Omental fat pad (tissue), 3 donors: ENCODE measurements at regions not wholly inside any gene's neighbourhood (a gene's known extent, or its start where the extent isn't known, plus 50 kb on each side); places are given as distances from the start of the nearest gene placed in this dataset.

Experiments used
- ATAC-seq: fragments of 150-250 bp; one replicate; pipeline ENCODE4 v1.9.1; 2016; ENCODE audit warnings: mild to moderate bottlenecking, moderate library complexity; ENCODE audit not compliant: low FRiP score
- DNase-seq: peaks from one replicate; pipeline ENCODE4 v3.0.0-alpha.2; 2019; ENCODE audit warnings: low spot score
- TF ChIP-seq, protein P1 (sequence below), 3 donors: fragments of 450-650 bp; IDR thresholded peaks; one replicate each; pipeline ENCODE4 v1.5.1; 2016 to 2017; ENCODE audit warnings: antibody characterized with exemption in 3 of 3, mild to moderate bottlenecking in 3 of 3, moderate library complexity in 2 of 3

DNA sequence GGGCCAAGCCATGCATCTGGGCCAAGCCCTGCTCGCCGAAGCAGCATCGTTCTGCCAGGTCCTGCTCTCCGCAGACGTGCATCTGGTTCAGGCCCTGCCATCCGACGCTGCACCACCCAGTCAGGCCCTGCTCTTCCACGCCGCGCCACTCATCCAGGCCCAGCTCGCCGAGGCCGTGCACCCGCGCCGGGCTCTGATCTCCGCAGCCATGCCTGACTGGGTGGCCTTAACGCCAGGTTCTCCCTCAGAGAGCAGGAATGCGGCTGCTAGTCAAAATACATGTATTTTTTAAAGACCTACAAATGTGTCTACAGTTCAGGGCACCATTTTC lies 891.1 kb upstream of the CTNND2 start:
- TF ChIP-seq, protein P1, sequence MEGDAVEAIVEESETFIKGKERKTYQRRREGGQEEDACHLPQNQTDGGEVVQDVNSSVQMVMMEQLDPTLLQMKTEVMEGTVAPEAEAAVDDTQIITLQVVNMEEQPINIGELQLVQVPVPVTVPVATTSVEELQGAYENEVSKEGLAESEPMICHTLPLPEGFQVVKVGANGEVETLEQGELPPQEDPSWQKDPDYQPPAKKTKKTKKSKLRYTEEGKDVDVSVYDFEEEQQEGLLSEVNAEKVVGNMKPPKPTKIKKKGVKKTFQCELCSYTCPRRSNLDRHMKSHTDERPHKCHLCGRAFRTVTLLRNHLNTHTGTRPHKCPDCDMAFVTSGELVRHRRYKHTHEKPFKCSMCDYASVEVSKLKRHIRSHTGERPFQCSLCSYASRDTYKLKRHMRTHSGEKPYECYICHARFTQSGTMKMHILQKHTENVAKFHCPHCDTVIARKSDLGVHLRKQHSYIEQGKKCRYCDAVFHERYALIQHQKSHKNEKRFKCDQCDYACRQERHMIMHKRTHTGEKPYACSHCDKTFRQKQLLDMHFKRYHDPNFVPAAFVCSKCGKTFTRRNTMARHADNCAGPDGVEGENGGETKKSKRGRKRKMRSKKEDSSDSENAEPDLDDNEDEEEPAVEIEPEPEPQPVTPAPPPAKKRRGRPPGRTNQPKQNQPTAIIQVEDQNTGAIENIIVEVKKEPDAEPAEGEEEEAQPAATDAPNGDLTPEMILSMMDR (IDR thresholded peaks at IDR 0.05), result no peak
- no peak for ATAC-seq
- no peak for DNase-seq

DNA sequence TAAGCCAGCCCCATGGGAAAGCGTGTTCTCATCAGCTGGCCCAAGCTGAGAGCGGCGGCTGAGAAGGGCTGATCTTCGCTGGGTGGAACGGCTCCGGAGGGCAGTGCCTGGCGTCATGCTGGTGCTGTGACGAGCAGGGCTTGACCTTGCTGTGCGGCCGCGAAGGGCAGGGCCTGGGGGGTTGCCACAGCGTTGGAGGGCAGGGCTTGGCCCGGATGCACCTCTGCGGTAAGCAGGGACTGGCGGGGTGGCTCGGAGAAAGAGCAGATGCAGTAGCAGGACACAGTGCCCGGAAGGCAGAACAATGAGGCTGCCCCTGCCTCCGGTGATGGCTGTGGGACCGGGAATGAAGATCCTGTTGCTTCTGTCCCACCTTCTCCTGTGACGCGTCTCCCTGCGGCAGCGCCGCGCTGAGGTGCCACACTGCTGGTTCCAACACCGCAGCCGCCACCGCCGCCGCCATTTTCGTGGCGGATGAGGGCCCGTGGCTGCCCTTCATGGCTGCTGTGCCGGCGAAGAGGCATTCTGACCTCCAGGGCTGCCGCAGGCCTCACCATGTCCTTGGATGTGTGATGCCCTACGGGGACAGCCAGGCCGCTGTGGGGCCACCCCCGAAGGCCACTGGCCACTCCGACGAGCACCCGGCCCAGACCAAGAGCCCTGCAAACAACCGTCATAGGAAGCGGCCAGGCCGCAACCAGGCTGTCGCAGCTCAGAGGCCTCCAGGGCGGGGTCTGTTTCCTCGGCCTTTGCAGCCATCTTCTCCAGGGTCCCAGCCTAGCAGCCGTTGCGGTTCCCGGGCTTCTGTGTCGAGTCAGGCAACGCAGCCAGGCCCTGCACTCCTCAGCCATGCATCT lies 890.5 kb upstream of the CTNND2 start:
- ATAC-seq (no peak), DNase-seq (no peak)
- TF ChIP-seq, protein P1 (IDR thresholded peaks at IDR 0.05), result no peak

DNA sequence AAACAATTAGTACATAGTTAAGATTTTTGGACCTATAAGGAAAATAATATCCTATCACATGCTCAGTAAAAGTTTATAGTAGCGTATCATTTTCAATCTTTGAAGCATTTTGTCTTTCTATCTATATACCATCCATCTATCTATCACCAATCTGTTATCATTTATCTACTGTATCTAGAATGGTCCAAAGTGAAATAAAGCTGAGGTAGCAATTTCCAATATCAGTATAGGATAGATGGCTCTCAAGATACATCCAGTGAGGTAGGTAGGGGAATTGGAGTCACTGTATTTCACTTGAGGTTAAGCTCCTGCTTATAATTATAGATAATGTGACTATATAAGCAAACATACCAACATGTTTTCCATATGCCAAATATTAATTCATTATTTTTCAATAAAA lies 889.1 kb upstream of the CTNND2 start:
- ATAC-seq (no peak), DNase-seq (no peak)
- TF ChIP-seq, protein P1 (IDR thresholded peaks at IDR 0.05), result no peak

DNA sequence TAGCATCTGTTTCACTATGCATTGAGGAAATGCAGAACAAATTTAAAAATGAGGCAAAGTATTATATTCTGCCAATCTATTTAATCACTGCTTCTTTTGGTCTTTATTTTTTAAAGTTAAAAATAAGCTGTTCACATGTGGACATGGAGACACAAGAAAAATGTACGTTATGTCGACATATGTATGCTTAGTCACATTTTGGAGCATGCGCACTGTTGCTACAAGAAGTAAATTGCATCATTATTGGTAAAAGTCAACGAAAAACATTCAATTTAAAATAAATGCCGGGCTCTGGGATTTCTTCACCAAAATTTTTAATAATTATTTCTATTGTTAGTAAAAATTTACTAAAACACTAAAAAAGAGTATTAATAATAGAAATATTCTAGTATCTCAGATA lies 876.3 kb upstream of the CTNND2 start:
- ATAC-seq (no peak), DNase-seq (no peak)
- TF ChIP-seq, protein P1 (IDR thresholded peaks at IDR 0.05), result no peak

DNA sequence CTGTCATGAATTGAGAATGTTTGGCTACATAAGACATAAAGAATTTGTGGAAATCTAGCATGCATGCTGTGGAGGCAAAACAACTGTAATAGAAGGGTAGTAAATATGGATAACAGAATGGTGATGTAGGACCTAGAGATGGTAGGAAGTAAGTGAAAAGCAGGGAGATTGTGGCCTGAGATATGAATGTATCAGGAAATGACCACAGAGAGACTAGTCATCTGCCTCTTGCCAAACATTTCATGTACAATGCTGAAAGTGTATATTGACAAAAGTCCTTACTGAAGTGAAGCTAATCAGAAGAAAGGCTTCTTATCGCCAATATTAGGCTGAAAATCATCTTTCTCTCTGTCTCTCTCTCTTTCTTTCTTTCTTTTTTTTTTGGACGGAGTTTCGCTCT lies 873.1 kb upstream of the CTNND2 start:
- TF ChIP-seq, protein P1 (IDR thresholded peaks at IDR 0.05), result no peak
- DNase-seq, result no peak
- ATAC-seq, result no peak

DNA sequence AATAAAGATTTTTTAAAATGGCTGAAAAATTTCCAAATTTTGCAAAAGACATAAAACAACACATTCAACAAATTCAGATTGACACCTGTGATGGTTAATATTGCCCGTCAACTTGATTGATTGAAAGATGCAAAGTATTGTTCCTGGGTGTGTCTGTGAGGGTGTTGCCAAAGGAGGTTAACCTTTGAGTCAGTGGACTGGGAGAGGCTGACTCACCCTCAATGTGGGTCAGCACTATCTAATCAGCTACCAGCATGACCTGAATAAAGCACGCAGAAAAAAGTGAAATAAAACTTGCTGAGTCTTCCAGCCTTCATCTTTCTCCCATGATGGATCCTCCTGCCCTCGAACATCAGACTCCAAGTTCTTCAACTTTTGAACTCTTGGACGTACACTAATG lies 868.0 kb upstream of the CTNND2 start:
- ATAC-seq, result no peak
- TF ChIP-seq, protein P1 (IDR thresholded peaks at IDR 0.05), result no peak

DNA sequence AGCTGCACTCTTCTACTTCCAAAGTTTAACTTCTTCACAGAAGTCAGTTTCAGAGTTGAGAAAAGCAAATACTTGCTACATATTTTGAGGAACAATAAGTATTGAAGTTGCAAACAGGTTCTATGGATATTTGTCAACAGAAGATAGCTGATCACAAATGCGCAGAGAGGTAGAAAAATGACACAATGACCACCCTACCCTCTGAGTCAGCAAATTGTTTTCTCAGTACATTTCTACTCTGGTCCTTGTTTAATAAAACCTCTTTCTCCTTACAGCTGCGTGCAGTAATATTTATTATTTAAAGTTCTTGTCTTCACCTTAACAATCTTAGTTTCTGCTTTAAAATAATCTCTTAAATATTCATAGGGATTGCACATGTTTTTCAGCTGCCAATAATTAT lies 855.1 kb upstream of the CTNND2 start:
- DNase-seq, result no peak
- no peak for ATAC-seq
- TF ChIP-seq, protein P1 (IDR thresholded peaks at IDR 0.05), result no peak

More for the DNA sequence above, 868.0 kb upstream of the CTNND2 start:
- DNase-seq, result no peak
